ENCODE measurements at regions not wholly inside any gene's neighbourhood (a gene's known extent, or its start where the extent isn't known, plus 50 kb on each side); places are given as distances from the start of the nearest gene placed in this dataset.

DNA sequence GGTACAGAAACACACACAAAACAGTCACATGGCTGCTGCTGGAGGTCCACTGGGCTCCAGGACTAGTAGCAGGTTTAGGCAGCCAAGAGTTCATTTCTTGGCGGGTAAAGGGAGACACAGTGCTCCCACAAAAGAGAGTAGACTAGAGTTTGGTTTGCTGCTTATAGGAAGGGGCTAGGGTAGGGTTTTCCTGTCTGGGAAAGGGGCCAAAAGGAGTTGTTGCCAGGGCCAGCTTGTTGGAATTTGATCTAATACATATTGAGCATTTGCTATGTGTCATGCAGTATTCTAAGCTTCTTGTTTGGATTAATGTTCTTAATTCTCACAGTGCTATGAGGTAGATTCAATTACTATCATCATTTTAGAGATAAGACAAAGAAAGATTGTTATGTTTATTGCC, 195.1 kb upstream of the PLET1 start:
- H3K27me3 Mint-ChIP-seq (ENCODE audit: low read depth) = no peaks in the 10 kb centered on the region
- no peak overlapping the region for H3K27ac Mint-ChIP-seq
- H3K9me3 Mint-ChIP-seq = peaks cover 13% of the 10 kb centered on the region
- TF ChIP-seq, protein P1, sequence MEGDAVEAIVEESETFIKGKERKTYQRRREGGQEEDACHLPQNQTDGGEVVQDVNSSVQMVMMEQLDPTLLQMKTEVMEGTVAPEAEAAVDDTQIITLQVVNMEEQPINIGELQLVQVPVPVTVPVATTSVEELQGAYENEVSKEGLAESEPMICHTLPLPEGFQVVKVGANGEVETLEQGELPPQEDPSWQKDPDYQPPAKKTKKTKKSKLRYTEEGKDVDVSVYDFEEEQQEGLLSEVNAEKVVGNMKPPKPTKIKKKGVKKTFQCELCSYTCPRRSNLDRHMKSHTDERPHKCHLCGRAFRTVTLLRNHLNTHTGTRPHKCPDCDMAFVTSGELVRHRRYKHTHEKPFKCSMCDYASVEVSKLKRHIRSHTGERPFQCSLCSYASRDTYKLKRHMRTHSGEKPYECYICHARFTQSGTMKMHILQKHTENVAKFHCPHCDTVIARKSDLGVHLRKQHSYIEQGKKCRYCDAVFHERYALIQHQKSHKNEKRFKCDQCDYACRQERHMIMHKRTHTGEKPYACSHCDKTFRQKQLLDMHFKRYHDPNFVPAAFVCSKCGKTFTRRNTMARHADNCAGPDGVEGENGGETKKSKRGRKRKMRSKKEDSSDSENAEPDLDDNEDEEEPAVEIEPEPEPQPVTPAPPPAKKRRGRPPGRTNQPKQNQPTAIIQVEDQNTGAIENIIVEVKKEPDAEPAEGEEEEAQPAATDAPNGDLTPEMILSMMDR (IDR thresholded peaks at IDR 0.05; ENCODE audit: unreplicated experiment in 3 of 3) = no peak
- H3K36me3 Mint-ChIP-seq (ENCODE audit: low read depth) = no peaks in the 10 kb centered on the region
- no peak overlapping the region for H3K4me3 Mint-ChIP-seq
- no peaks in the 10 kb centered on the region for H3K4me1 Mint-ChIP-seq

DNA sequence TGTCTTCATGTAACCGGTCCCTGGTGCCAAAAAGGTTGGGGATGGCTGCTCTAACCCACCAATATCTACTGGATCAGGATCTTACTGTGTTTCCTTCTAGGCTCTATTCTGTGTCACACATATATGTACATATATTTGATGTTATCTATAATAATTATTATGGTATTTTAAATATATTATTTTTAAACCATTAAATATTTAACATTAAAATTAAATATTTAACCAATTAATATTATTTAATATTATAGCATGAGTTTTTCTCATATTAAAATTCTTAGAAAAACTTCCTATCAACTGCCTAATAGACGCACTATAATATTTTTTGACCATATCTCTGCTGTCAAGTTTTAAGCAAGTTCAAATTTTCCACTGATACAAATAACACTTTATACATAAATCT, 196.9 kb upstream of the PLET1 start:
- Mint-ChIP-seq H3K36me3 (ENCODE audit: low read depth) (no peaks in the 10 kb centered on the region), H3K4me3 (no peak overlapping the region), H3K27ac (no peak overlapping the region), H3K27me3 (ENCODE audit: low read depth) (no peaks in the 10 kb centered on the region), H3K9me3 (peaks cover 13% of the 10 kb centered on the region), H3K4me1 (no peaks in the 10 kb centered on the region)
- TF ChIP-seq, protein P1 (IDR thresholded peaks at IDR 0.05; ENCODE audit: unreplicated experiment in 3 of 3) = no peak

DNA sequence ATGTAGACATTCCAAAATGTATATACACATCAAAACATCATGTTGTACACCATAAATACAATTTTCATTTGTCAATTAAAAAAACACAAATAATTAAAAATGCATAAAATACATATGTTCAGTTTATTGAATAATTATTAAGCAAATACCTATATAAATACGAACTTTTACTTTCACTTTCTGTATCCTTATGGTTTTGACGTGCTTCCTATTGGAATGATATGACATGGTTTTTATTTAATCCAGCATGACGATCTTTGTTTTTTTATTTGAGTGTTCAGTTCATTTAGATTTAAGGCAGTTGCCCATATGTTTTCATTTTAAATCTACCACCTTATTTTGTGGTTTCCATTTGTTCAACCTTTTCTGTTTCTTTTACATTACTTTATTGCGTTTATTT, 198.3 kb upstream of the PLET1 start:
- Mint-ChIP-seq H3K27me3 (ENCODE audit: low read depth) (no peaks in the 10 kb centered on the region), H3K27ac (no peak overlapping the region), H3K36me3 (ENCODE audit: low read depth) (no peaks in the 10 kb centered on the region), H3K4me3 (no peak overlapping the region), H3K4me1 (no peaks in the 10 kb centered on the region), H3K9me3 (peaks cover 13% of the 10 kb centered on the region)
- TF ChIP-seq, protein P1 (IDR thresholded peaks at IDR 0.05; ENCODE audit: unreplicated experiment in 3 of 3) = no peak

DNA sequence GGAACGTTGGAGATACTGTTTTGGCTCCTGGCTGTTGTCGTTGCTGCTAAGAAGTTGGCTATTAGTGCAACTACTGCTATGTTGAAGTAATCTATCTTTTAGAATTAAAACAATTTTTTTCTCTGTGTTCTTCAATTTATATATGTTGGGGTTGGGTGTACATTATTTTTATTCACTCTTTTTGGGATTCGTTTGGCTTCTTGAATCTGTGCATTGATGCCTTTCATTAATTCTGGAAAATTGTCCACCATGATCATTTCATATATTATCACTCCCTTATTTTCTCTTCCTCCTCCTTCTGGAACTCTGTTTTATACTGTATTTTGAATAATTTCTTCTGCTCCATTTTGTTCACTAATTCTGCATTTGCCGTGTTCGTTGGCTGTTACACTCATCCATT, 199.5 kb upstream of the PLET1 start:
- H3K27ac Mint-ChIP-seq = no peak overlapping the region
- TF ChIP-seq, protein P1 (IDR thresholded peaks at IDR 0.05; ENCODE audit: unreplicated experiment in 3 of 3) = no peak
- H3K27me3 Mint-ChIP-seq (ENCODE audit: low read depth) = no peaks in the 10 kb centered on the region
- H3K4me1 Mint-ChIP-seq = peaks cover 1% of the 10 kb centered on the region
- peaks cover 13% of the 10 kb centered on the region for H3K9me3 Mint-ChIP-seq
- H3K4me3 Mint-ChIP-seq = no peak overlapping the region
- no peaks in the 10 kb centered on the region for H3K36me3 Mint-ChIP-seq (ENCODE audit: low read depth)

DNA sequence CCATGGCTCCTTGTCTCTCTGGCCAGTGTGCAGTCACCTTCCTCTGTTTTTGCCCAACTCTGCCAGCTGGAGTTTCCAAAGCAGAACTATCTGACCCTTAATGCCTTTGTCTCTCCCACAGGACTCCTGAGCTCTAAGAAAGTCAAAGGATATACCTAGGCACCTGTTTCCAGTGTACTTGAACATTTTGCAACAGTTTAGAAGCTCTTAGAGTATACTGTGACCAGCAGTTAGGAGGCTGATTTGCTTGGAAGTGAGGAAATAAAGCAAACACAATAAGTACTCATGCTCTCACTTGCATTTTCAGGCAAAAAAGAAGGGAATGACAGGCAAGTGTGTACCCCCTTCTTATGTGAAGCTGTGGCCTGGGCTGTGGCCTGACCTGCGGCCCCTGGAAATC, 204.3 kb upstream of the PLET1 start:
- Mint-ChIP-seq H3K27ac (peak overlapping the region in 1 of 3 experiments; percentile 76), H3K4me1 (peaks cover 7% of the 10 kb centered on the region), H3K4me3 (no peak overlapping the region), H3K36me3 (ENCODE audit: low read depth) (no peaks in the 10 kb centered on the region), H3K9me3 (peaks cover 7% of the 10 kb centered on the region), H3K27me3 (ENCODE audit: low read depth) (peaks cover 15% of the 10 kb centered on the region)
- TF ChIP-seq, protein P1 (IDR thresholded peaks at IDR 0.05; ENCODE audit: unreplicated experiment in 3 of 3) = no peak

DNA sequence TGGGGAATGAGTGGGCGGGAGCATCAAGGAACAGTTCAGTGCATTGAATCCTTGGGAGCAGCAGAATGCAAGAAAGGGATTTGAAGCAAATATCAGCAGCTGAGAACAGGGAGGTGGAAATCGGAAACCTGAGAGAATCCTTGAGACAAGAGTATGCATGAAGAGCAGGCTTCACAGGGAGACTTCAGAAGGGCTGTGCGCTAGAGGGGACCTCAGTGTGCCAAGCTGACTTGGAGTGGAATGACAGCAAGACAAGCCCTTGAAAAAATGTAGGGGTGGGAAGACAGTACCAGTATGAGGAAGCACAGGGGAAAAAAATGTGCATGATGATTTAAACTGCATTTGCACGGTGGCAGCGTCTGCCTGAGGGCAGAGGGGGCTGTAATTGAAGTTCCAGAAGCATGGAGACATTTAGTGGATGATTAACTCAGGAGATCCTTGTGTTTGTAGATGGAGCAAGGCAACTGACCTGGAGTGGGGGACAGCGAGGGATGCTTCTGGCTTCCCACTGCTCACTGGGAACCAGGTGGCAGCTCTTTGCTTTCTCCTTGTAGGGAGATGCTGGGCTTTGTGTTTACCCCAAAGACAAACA, 204.9 kb upstream of the PLET1 start:
- TF ChIP-seq, protein P1 (IDR thresholded peaks at IDR 0.05; ENCODE audit: unreplicated experiment in 3 of 3) = no peak
- H3K9me3 Mint-ChIP-seq = peaks cover 4% of the 10 kb centered on the region
- no peak overlapping the region for H3K4me3 Mint-ChIP-seq
- H3K27me3 Mint-ChIP-seq (ENCODE audit: low read depth) = peaks cover 16% of the 10 kb centered on the region
- H3K4me1 Mint-ChIP-seq = peaks cover 7% of the 10 kb centered on the region
- peak overlapping the region in 1 of 3 experiments; percentile 76 for H3K27ac Mint-ChIP-seq
- H3K36me3 Mint-ChIP-seq (ENCODE audit: low read depth) = no peaks in the 10 kb centered on the region
